DMS79 treated with DMSO at 0.1 percent for 48 hours (cell line): ENCODE measurements at regions not wholly inside any gene's neighbourhood (a gene's known extent, or its start where the extent isn't known, plus 50 kb on each side); places are given as distances from the start of the nearest gene placed in this dataset.

Source experiments
- DNase-seq: peaks from one replicate; lab custom pipeline; 2025; lab: John Stamatoyannopoulos, UW

DNA sequence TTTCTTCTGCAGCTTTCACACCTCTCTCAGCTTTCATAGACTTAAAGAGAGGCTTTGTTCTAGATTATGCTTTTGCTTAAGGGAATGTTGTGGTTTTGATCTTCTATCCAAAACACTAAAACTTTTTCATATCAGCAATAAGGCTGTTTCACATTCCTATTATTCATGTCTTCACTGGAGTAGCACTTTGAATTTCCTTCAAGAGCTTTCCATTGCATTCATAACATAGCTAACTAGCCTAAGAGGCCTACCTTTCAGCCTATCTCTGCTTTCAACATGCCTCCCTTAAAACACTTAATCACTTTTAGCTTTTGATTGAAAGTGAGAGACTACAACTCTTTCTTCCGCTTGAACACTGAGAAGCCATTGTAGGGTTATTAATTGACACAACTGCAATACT is 1117.0 kb upstream of the PHF14 start:
- DNase-seq: no peak

GRCh38 chr7:9863545-9863944 is 1110.1 kb upstream of the PHF14 start:
- no peak for DNase-seq

DNA sequence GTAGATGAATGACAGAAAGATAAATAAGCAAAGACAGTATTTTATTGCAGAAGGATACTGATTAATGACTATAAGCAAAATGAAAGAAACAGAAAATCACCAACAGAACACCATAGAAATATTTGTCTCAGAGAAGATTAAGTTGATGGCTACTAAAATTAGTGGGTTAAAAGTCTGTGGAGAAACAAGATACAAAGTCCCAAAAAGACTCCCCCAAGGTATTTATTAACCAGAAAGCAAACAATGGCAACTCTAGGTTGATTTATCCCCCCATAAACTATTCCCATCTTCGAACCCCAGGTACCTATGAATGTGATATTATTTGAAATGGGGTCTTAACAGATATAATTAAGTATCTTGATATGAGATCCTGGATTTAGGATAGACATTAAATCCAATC is 1104.5 kb upstream of the PHF14 start:
- no peak for DNase-seq

DNA sequence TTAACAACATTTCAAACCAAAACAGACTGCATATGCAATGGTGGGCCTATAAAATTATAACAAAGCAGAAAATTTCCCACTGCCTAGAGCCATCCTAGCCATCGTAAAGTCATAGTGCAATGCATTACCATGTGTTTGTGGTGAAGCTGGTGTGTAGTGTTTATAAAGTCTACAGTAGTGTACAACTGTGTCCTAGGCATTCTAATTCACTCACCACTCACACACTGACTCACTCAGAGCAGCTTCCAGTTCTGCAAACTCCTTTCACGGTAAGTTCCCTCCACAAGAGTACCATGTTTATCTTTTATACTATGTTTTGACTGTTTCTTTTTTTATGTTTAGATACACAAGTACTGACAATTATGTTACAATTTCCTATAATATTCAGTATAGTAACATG is 1104.1 kb upstream of the PHF14 start:
- DNase-seq: no peak

DNA sequence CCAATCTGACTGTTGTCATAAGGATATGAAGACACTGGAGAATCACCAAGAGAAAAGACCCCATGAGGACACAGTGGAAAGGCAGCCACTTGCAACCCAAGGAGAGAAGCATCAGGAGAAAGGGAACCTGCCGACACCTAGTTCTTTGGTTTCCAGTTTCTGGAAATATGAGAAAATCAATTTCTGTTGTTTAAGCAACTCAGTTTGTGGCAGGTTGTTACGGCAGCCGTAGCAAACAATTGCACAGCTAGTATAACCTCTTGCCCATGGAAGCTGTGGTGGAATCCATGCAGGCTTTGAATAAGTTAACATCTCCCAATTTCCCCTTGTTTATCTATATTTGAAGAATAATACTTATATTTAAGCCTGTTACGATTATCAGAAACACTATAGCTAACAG is 1103.0 kb upstream of the PHF14 start:
- DNase-seq: no peak

- no peak for DNase-seq
These were observed 1099.5 kb upstream of the PHF14 start for GRCh38 chr7:9874182-9874581.

- DNase-seq: no peak
These were observed 1097.6 kb upstream of the PHF14 start for GRCh38 chr7:9876053-9876452.

DNA sequence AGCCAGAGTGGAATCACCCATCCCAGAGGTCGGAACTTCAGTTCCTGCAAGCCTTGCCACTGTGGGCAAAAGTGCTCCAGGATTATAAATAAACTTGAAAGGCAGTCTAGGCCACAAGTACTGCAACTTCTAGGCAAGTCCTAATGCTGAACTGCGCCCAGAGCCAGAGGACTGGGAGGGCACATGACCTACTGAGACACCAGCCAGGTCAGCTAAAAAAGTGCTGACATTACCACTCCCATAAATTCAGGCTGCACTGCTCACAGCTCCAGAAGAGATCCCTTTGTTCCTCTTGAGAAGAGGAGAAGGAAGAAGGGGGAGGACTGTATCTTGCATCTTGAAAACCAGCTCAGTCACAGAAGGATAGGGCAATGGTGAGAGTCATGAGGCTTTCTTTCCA is 1084.1 kb upstream of the PHF14 start:
- DNase-seq: no peak

- no peak for DNase-seq
These were observed 1083.6 kb upstream of the PHF14 start for GRCh38 chr7:9890092-9890491.

DNA sequence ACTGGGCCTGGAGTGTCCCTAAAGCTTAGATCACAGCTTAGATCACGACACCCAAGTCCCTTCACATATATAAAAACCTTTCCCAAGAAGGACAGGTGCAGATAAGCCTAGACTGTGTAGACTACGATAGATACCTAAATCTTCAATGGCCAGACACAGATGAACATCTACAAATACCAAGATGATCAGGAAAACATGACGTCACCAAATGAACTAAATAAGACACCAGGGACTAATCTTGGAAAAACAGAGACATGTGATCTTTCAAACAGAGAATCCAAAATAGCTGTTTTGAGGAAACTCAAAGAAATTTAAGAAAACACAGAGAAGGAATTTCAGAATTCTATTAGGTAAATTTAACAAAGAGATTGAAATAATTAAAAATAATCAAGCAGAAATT is 1082.6 kb upstream of the PHF14 start:
- DNase-seq: no peak

DNA sequence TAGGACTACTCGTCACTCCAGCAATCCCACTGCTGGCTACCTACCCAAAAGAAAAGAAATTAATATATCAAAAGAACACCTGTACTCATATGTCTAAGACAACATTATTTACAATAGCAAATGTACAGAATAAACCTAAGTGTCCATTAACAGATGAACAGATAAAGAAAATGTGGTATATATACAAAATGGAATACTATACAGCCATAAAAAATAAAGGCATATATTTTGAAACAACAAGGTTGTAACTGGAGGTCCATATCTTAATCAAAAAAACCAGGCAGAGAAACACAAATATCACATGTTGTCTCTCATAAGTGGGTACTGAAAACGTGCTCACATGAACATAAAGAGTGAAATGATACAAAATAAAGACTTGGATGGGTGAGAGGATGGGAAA is 1073.3 kb upstream of the PHF14 start:
- no peak for DNase-seq

GRCh38 chr7:9921326-9921725 is 1052.3 kb upstream of the PHF14 start:
- no peak for DNase-seq

DNA sequence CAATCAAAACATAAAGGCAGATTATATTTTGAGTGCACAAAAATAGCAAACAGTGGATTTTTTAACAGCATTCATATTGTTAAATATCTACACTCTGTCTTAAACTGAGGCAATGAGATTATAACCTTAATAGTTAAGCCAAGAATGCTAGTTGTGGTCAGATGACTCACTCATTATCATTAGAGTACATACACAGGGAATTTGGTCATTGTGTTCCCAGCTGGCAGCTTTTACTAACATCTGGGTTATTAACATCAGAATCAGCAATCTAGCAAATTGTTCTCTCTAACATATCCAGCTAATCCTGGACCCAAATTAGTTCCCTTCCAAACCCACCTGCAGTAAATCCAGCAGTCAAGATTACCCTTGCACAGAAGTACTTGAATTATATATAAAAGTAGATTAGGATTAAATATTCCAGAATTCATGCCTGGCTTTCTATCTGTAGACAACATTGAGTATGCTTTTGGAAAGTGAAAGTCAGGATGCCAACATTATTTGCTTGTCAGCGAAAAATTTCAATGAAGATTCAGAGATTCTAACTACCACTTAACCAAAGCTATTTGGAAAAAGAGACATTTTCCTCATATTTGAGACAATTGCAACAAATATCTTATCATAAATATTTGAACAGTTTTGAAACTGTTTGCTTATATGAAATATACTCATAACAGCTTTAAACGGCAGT is 1035.6 kb upstream of the PHF14 start:
- no peak for DNase-seq

- no peak for DNase-seq
These were observed 1034.5 kb upstream of the PHF14 start for GRCh38 chr7:9939176-9939575.

DNA sequence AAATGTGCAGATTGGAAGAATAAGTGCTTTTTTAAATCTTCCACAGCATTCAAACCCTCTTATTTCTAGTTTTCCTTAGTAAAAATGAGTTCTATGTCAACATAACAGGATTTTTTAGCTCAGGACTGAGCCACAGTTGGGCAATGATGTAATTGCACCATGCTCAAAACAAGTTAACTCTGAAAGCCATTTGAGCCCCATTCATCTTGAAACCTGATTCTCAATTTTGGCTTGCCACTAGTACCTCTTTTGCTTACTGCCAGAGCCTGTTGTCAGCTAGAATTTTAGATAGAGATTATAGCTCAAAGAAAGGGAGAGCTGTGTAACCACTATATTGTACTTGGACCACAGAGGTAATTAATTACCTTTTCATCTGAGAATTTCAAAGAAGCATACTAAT is 1028.5 kb upstream of the PHF14 start:
- DNase-seq: no peak

- DNase-seq: no peak
These were observed 1027.8 kb upstream of the PHF14 start for GRCh38 chr7:9945857-9946256.

GRCh38 chr7:9955138-9955537 is 1018.5 kb upstream of the PHF14 start:
- DNase-seq: no peak

DNA sequence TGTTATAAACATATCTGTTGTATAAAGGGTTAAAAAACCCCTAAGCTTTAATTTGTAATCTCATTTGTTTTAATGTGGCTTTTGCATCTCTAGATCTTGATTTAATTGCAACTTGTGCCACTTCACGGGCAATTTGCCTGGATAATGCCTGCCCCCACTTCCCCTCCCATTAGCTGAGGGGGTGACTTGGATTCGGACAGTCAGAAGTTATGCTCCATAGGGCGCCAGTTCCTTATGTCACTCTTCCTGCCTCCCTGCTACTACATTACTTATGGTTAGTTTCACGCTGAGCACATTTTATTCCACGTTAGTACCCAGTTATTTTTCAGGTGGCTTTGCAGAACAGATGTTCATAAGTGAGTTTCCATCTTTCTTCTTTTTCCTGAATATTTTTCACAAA is 1015.2 kb upstream of the PHF14 start:
- DNase-seq: no peak

DNA sequence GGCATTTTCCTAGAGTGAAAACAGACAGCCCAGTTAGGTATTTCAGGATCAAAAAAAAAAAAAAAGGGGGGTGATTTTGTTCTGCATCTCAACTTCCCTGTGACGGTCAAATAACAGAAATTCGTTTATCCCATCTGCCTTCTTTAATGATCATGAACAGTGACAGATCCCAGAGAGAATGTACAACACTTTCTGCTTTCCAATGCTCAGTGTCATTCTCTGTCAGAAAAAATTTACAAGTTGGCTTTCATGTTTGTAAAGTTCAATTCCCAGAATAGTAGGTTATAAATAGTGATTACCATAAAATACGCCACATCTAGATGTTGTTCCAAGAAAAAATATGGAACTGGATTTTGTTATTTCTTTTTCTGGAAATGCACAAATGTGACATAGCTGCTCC is 1013.2 kb upstream of the PHF14 start:
- DNase-seq: no peak

- no peak for DNase-seq
These were observed 1012.3 kb upstream of the PHF14 start for GRCh38 chr7:9961161-9961922.

DNA sequence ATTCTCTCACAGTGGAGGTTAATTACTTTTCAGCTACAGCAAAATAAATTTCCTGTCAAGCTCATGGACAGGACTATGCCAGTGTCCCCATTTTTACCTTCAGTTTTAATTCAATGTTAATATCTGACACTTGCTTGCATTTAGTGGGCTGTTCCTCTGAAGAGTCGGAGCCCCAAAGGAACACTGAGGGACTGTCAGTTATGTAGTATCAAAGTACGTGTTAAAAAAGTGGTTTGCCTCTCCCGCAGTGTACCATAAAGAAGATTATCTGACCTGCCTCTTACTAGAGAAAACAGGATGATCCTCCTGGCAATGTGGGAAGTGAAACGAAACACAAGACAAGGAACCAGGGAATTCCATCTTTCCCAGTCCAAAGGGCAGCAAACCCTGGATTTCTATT is 1010.9 kb upstream of the PHF14 start:
- no peak for DNase-seq

DNA sequence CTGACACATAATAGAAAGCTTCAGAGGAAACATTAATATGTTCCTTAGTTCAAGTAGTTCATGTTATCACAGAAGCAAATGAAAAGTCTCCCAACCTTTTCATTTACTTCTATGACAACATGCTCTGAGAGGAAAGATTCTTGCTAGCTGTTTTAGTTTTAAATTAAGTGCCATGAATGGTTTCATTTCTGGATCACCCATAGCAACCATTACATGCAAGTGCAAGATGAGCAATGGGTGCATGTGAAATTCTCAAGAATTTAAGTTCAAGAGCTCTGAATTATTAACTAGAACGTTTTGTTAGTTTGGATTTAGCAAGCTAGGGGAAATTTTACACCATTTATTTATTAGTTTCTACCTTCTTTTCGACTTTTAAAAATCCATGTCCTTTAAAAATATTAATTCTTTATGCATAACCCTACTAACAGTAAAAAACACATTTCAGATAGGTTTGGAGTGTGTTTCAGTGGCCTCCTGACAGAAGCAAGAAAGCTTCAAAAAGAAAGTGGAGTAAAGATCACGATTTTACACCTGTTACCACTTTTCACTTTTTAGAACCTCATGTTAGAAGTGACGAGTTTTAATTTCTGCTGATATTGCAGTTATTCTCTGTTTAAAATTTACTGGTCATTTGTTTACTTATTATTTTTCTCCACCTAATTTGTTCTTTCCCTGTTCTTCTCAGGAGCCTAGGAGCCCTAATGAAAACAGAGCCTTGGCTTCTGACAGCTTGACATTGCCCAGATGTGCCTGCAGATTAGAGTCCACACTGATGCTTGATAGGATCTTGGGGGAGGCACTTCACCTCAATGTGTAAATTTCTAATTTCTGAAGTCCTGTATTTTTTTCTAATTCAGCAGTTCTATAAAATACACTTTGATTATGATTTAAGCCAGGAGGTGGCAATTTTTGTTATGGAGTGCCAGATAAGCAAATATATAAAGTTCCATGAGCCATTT is 995.3 kb upstream of the PHF14 start:
- no peak for DNase-seq
